GM10266 (cell line): ENCODE measurements at regions not wholly inside any gene's neighbourhood (a gene's known extent, or its start where the extent isn't known, plus 50 kb on each side); places are given as distances from the start of the nearest gene placed in this dataset.

ENCODE experiments used
- DNase-seq: peaks from one replicate; pipeline ENCODE4 v3.0.0; 2012; ENCODE audit errors: extremely low spot score
- CTCF ChIP-seq: IDR thresholded peaks from 2 replicates; pipeline ENCODE4 v1.5.1; 2012; ENCODE audit warnings: mild to moderate bottlenecking, low read depth; ENCODE audit not compliant: control insufficient read depth, insufficient read depth; ENCODE audit errors: missing control alignments

DNA sequence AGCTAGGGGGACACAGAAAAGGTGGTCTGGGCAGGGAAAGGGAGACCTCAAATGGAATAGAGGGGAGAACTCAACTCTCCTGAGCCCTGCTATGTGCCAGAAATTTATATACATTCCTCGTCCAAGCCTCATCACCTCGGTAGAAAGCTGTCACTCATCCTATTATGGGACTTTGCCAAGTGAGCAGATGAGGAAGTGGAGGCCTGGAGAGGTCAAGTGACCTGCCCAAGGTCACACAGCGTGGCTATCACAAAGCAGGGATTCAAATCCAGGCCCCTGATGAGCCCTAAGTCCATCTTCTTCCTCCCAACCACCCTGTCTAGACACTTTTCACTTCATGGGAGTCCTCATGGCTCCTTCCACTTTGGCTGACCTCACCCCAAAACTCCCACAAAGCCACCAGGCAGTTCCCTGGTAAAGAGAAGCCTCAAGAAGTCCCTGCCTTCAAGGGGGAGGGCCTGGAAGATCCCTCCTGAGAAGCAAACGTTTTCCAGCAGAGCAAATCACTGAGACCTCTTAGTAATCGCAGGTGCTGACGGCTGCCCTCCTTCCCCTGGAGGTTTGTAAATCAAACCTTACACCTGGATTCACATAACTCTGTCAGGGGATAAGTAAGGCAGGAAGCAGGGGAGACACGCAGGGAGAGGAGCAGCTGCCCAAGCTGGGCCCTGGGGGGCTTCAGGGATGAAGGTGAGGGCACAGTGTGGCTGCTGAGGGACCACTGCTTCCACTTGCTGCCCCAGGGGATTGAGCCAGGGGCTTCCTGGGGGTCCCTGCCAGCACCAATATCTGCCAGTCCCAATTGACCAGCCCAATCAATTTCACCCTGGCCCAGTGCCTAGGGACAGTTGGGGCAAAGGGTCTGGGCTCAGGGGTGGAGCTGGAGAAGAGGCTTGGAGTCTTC lies 351.2 kb downstream of the MATN1 start:
- DNase-seq, result no peak
- TF ChIP-seq CTCF, result no peak

DNA sequence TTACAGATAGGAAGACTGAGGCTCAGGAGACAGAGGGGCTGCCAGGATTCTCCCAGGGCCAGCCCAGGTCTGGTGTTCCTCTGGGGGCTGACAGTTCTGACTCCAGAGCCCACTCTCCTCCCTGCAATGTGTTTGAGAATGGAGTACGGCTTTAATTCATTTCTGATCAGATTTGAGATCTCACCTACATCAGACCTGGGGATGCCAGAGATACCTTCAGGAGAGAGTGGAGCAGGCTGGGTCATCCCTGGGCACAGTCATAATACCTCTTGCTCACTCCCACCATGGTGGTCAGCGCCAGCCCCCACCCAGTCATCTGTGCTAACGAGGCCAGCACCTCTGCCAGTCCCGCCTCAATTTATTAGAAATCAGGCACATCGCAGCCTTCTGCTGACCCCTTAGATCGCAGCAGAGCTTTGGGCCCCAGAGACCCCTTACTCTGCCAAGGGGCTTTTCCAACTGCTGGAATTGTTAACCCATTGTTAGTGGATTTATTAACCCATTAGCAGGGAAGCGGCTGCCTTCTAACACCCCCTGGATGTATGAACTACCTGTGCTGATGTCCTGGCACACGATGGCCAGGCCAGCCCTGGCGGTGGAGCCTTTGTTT lies 352.1 kb downstream of the MATN1 start:
- no peak for TF ChIP-seq CTCF
- no peak for DNase-seq

GRCh38 chr1:30368651-30369240 lies 354.6 kb downstream of the MATN1 start:
- no peak for DNase-seq
- no peak for TF ChIP-seq CTCF

GRCh38 chr1:30366911-30367310 lies 356.5 kb downstream of the MATN1 start:
- no peak for DNase-seq
- TF ChIP-seq CTCF, result no peak

DNA sequence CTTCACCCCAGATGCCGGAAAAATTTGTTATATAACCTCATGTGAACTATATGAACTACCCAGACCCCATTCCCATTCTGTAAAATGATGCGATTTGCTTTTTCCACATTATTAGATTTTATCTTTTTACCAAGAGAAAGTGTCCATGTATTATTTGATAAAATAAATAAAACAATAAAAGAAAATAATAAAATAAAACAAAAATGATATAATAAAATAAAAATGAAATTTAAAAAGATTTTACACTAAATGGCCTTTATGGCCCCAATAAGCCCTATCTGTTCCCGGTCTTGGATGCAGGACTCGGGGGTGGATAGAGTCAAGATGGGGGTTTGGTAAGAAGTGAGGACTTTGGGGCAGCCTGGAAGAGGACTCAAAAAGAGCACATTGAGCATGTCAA lies 357.2 kb downstream of the MATN1 start:
- DNase-seq, result no peak
- TF ChIP-seq CTCF, result no peak

DNA sequence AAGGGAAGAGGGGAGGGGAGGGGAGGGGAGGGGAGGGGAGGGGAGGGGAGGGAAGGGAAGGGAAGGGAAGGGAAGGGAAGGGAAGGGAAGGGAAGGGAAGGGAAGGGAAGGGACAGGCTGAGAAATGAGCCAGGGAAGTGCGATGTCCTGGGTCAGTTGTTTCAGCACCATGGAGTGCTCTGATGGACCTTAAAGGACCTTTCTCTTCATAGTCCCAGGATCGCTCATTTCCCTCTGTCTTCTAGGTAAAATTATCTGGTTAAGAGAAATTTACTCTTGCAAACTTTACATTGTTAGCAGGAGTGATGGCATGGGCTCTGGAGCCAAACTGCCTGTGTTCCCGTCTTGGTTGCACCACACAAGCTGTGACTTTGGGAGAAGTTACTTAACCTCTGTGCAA lies 357.8 kb downstream of the MATN1 start:
- no peak for TF ChIP-seq CTCF
- DNase-seq, result no peak

DNA sequence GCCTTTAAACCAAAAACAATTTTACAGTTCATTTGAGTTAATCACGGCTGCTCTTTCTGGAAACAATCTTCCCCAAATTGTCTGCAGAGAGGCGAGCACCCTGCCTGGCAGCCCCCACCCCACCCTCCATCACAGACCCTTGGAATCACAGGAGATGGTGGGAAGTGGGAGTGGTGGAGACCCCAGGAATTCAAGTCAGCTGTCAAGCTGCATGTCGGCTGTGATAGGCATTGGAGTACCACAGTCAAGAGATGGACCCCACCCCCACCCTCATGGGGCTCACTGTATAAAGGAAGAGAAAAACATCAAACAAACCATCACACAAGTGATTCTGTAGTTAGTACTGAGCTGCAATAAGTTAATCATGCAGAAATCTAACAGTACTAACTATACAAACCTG lies 360.4 kb downstream of the MATN1 start:
- no peak for TF ChIP-seq CTCF
- DNase-seq, result no peak
